Testis (tissue), 2 donors: ENCODE measurements at regions not wholly inside any gene's neighbourhood (a gene's known extent, or its start where the extent isn't known, plus 50 kb on each side); places are given as distances from the start of the nearest gene placed in this dataset.
A peak's percentile ranks its signal among the peaks of the same experiment; 100 is the strongest.

Source experiments
- DNase-seq: peaks from one replicate; pipeline ENCODE4 v3.0.0-alpha.2; 2019
- H3K27ac ChIP-seq, 2 donors: fragments of 200-600 bp; sonication (generic); one replicate each; pipeline ENCODE4 v1.5.1; 2019
- H3K27me3 ChIP-seq: fragments of 200-600 bp; sonication (generic); one replicate; pipeline ENCODE4 v1.5.1; 2019
- H3K36me3 ChIP-seq: fragments of 200-600 bp; sonication (generic); one replicate; pipeline ENCODE4 v1.5.1; 2017; ENCODE audit warnings: low read depth; ENCODE audit errors: missing control alignments
- H3K4me1 ChIP-seq: fragments of 200-600 bp; sonication (generic); one replicate; pipeline ENCODE4 v1.5.1; 2019
- H3K4me3 ChIP-seq, 2 donors: fragments of 200-600 bp; sonication (generic); one replicate each; pipeline ENCODE4 v1.5.1; 2017 to 2019
- H3K9me3 ChIP-seq: fragments of 200-600 bp; sonication (generic); one replicate; pipeline ENCODE4 v1.5.1; 2017
- CTCF ChIP-seq, 3 experiments: fragments of 450-650 bp in 2 of 3; fragments of 200-600 bp in 1 of 3; sonication (generic) in 1 of 3; IDR thresholded peaks; one replicate each; pipeline ENCODE4 v1.5.1; 2016 to 2019; ENCODE audit warnings: antibody characterized with exemption in 3 of 3, mild to moderate bottlenecking in 2 of 3, moderate library complexity in 1 of 3
- POLR2A ChIP-seq: fragments of 450-650 bp; IDR thresholded peaks from one replicate; pipeline ENCODE4 v1.6.1; 2017; ENCODE audit warnings: antibody characterized with exemption, mild to moderate bottlenecking, moderate library complexity
- WGBS, 2 donors: methylation state at CpG; one replicate each; pipeline ENCODE4 v1.1.5; 2018; 5-methylcytosine and 5-hydroxymethylcytosine counted together
- intact Hi-C: fragments of 100-400 bp; cut with DNase I; formaldehyde crosslinking; loops from one replicate; pipeline ENCODE4 v1.15.1; 2023; ENCODE audit warnings: low total_unique reads

- Histone ChIP-seq H3K27me3 (no peaks in the 10 kb centered on the region), H3K9me3 (no peaks in the 10 kb centered on the region), H3K36me3 (no peaks in the 10 kb centered on the region), H3K4me1 (no peaks in the 10 kb centered on the region), H3K4me3 (no peak overlapping the region), H3K27ac (no peak overlapping the region)
- 90 to 91% methylated on average over 2 of the region's 2 CpGs for WGBS, 2 donors
- no peak for DNase-seq
- TF ChIP-seq POLR2A: no peak
- TF ChIP-seq CTCF (IDR thresholded peaks at IDR 0.05): no peak
- intact Hi-C loops: no loop called here
These were observed 244.2 kb upstream of the SERP2 start for GRCh38 chr13:44129418-44129817.

GRCh38 chr13:44131069-44131614 lies 242.5 kb upstream of the SERP2 start:
- no peaks in the 10 kb centered on the region for H3K4me1 ChIP-seq
- H3K4me3 ChIP-seq: no peak overlapping the region
- H3K27ac ChIP-seq: no peak overlapping the region
- H3K36me3 ChIP-seq: no peaks in the 10 kb centered on the region
- TF ChIP-seq POLR2A: no peak
- no peak for TF ChIP-seq CTCF (IDR thresholded peaks at IDR 0.05)
- 95 to 99% methylated on average over 5 of the region's 5 CpGs for WGBS, 2 donors
- intact Hi-C loops: no loop called here
- no peak for DNase-seq
- H3K27me3 ChIP-seq: no peaks in the 10 kb centered on the region
- H3K9me3 ChIP-seq: no peaks in the 10 kb centered on the region

DNA sequence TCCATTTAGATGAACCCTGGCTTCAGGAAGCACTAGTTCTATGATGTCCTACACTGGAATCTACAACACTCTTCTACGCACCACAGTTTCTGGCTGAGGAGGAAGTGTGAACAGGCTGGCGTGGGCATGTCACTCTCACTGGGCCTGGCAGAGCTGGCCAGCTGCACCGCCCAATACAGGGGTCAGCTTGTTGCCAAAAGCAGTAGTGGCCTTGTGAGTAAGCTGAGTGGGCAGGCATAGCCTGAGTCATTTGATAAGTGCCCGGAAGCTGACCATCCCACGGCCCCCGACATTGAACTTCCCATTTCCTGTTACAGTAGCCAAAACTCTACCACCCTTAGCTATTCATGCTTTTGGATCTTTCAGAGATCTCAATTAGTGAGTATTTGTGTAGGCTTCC lies 240.9 kb upstream of the SERP2 start:
- no peak overlapping the region for H3K4me3 ChIP-seq
- peak; percentile 39 for DNase-seq
- no peaks in the 10 kb centered on the region for H3K36me3 ChIP-seq
- no peaks in the 10 kb centered on the region for H3K9me3 ChIP-seq
- intact Hi-C loops: no loop called here
- no peak overlapping the region for H3K27ac ChIP-seq
- H3K4me1 ChIP-seq: no peaks in the 10 kb centered on the region
- TF ChIP-seq POLR2A (no peak), CTCF (IDR thresholded peaks at IDR 0.05) (no peak)
- H3K27me3 ChIP-seq: no peaks in the 10 kb centered on the region
- 62 to 65% methylated on average over 6 of the region's 6 CpGs for WGBS, 2 donors

- H3K4me1 ChIP-seq: no peaks in the 10 kb centered on the region
- no peak for TF ChIP-seq CTCF (IDR thresholded peaks at IDR 0.05)
- TF ChIP-seq POLR2A: no peak
- 92 to 95% methylated on average over 3 of the region's 3 CpGs for WGBS, 2 donors
- no peak for DNase-seq
- H3K36me3 ChIP-seq: no peaks in the 10 kb centered on the region
- H3K9me3 ChIP-seq: no peaks in the 10 kb centered on the region
- H3K27me3 ChIP-seq: no peaks in the 10 kb centered on the region
- no peak overlapping the region for H3K27ac ChIP-seq
- intact Hi-C loops: no loop called here
- H3K4me3 ChIP-seq: no peak overlapping the region
These were observed 240.0 kb upstream of the SERP2 start for GRCh38 chr13:44133626-44134025.

DNA sequence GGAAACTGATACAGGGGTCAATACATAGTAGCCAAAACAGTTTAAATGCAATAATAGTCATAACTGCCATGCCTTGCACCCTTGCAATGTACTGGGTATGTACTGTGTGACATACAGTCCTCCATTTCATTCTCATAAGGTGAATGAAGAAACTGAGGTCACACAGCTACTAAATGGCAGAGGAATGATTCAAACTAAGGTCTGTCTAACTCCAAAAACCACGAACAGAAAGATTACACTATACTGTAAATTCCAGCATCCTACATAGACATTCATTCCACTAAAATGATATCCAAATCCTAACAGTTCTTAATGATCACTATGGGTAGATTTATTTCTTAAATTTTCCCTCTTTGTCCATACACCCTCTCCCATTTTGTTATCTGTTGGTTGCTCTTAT lies 238.1 kb upstream of the SERP2 start:
- H3K27ac ChIP-seq: no peak overlapping the region
- WGBS, 2 donors: 82 to 83% methylated on average over 1 of the region's 1 CpG
- H3K9me3 ChIP-seq: no peaks in the 10 kb centered on the region
- no peak overlapping the region for H3K4me3 ChIP-seq
- TF ChIP-seq CTCF (IDR thresholded peaks at IDR 0.05): no peak
- TF ChIP-seq POLR2A: no peak
- H3K36me3 ChIP-seq: no peaks in the 10 kb centered on the region
- H3K27me3 ChIP-seq: no peaks in the 10 kb centered on the region
- DNase-seq: no peak
- intact Hi-C loops: no loop called here
- no peaks in the 10 kb centered on the region for H3K4me1 ChIP-seq
